Endothelial cell of umbilical vein (primary cell): ENCODE measurements at regions not wholly inside any gene's neighbourhood (a gene's known extent, or its start where the extent isn't known, plus 50 kb on each side); places are given as distances from the start of the nearest gene placed in this dataset.

Source experiments
- BruUV-seq: library from RNA; stranded (reverse); fragments of 400-500 nt; replicated peaks from 2 replicates; lab custom pipeline; 2021; lab: Mats Ljungman, UMichigan
- CTCF ChIA-PET: fragments of 300-600, 350-600 bp; sonication (Branson Sonifier 250); formaldehyde crosslinking; loops from one replicate; lab custom pipeline; 2021; ENCODE audit warnings: antibody characterized with exemption, inconsistent platforms; lab: Charles Lee
- POLR2A ChIA-PET: fragments of 300-600, 350-600 bp; sonication (Branson Sonifier 250); formaldehyde crosslinking; loops from one replicate; lab custom pipeline; 2021; ENCODE audit warnings: antibody characterized with exemption, inconsistent platforms; lab: Charles Lee
- DNase-seq: peaks from one replicate; pipeline ENCODE4 v3.0.0-alpha.2; 2011; ENCODE audit warnings: low read depth, low spot score
- FAIRE-seq: peaks from 2 replicates; lab custom pipeline; 2011; peaks lifted over from hg19 to GRCh38; lab: Jason Lieb, UNC
- H2AFZ ChIP-seq: 2 replicates; pipeline ENCODE4 v1.6.0; 2012; ENCODE audit warnings: low read depth, low read length, control low read depth, inconsistent platforms
- H3K27ac ChIP-seq: 2 replicates; pipeline ENCODE4 v1.5.1; 2011; ENCODE audit warnings: low read depth, mild to moderate bottlenecking, control low read depth, low read length, moderate library complexity; ENCODE audit not compliant: insufficient read depth
- H3K27me3 ChIP-seq, 2 experiments: 2 replicates each; pipeline versions ENCODE4 v1.6.0 to v1.6.1; 2011; ENCODE audit warnings: low read length in 2 of 2, mixed read lengths in 1 of 2; ENCODE audit not compliant: control insufficient read depth in 2 of 2, insufficient read depth in 2 of 2
- H3K36me3 ChIP-seq, 2 experiments: 2 replicates in 1 of 2; 3 replicates in 1 of 2; pipeline ENCODE4 v1.5.1; 2011; ENCODE audit warnings: low read length in 2 of 2, mild to moderate bottlenecking in 1 of 2, moderate library complexity in 1 of 2; ENCODE audit not compliant: control insufficient read depth in 2 of 2, insufficient read depth in 2 of 2; ENCODE audit errors: extremely low read depth in 1 of 2
- H3K4me1 ChIP-seq: 3 replicates; pipeline ENCODE4 v1.5.1; 2011; ENCODE audit warnings: mild to moderate bottlenecking, low read length; ENCODE audit not compliant: control insufficient read depth, insufficient read depth; ENCODE audit errors: extremely low read depth
- H3K4me2 ChIP-seq: 2 replicates; pipeline ENCODE4 v1.6.1; 2011; ENCODE audit warnings: low read length, control low read depth, mixed read lengths; ENCODE audit not compliant: insufficient read depth
- H3K4me3 ChIP-seq, 3 experiments: fragments of 200-600 bp in 1 of 3; sonication (generic), shearing (Covaris generic) in 1 of 3; replicated peaks in 1 of 3; 2 replicates each; pipeline ENCODE4 v1.5.1; 2011 to 2016; ENCODE audit warnings: control low read depth in 3 of 3, low read length in 3 of 3, mild to moderate bottlenecking in 2 of 3, inconsistent platforms in 1 of 3, low read depth in 1 of 3, moderate library complexity in 1 of 3; ENCODE audit not compliant: insufficient read depth in 1 of 3
- H3K79me2 ChIP-seq: 2 replicates; pipeline ENCODE4 v1.6.0; 2012; ENCODE audit warnings: low read length, inconsistent platforms; ENCODE audit not compliant: control insufficient read depth, insufficient read depth
- H3K9ac ChIP-seq: replicated peaks from 2 replicates; pipeline ENCODE3; 2011; ENCODE audit warnings: low read length, control low read depth; ENCODE audit not compliant: insufficient read depth; ENCODE audit errors: extremely low read depth
- H3K9me1 ChIP-seq: replicated peaks from 3 replicates; pipeline ENCODE4 v1.6.0; 2011; ENCODE audit warnings: mild to moderate bottlenecking, low read length; ENCODE audit not compliant: control insufficient read depth, insufficient read depth; ENCODE audit errors: extremely low read depth
- H3K9me3 ChIP-seq: replicated peaks from 2 replicates; pipeline ENCODE4 v1.5.1; 2012; ENCODE audit warnings: low read length, inconsistent platforms; ENCODE audit not compliant: control insufficient read depth, insufficient read depth
- H4K20me1 ChIP-seq: replicated peaks from 2 replicates; pipeline ENCODE3; 2011; ENCODE audit warnings: mild to moderate bottlenecking, low read length; ENCODE audit not compliant: control insufficient read depth, insufficient read depth; ENCODE audit errors: extremely low read depth
- EZH2 ChIP-seq: IDR thresholded peaks from 2 replicates; pipeline ENCODE4 v1.6.1; 2012; ENCODE audit warnings: borderline replicate concordance, low read depth, mild to moderate bottlenecking, moderate library complexity, low read length, inconsistent platforms; ENCODE audit not compliant: severe bottlenecking
- FOS ChIP-seq: IDR thresholded peaks from 2 replicates; pipeline ENCODE4 v1.6.1; 2011; ENCODE audit warnings: mild to moderate bottlenecking, low read length, moderate library complexity, borderline replicate concordance; ENCODE audit not compliant: insufficient read depth
- GATA2 ChIP-seq: IDR thresholded peaks from 2 replicates; pipeline ENCODE4 v1.7.0; 2011; ENCODE audit warnings: low read depth, mild to moderate bottlenecking, moderate library complexity, mixed read lengths, low read length; ENCODE audit not compliant: insufficient read length, insufficient read depth
- JUN ChIP-seq: IDR thresholded peaks from 2 replicates; pipeline ENCODE4 v1.6.1; 2011; ENCODE audit warnings: borderline replicate concordance, low read depth; ENCODE audit not compliant: insufficient read length, insufficient read depth
- MAX ChIP-seq: IDR thresholded peaks from 2 replicates; pipeline ENCODE4 v1.6.1; 2011; ENCODE audit not compliant: insufficient read depth, insufficient read length
- MYC ChIP-seq: IDR thresholded peaks from one replicate; pipeline ENCODE4 v1.6.1; 2011; ENCODE audit warnings: mild to moderate bottlenecking, low read depth, low read length
- POLR2A ChIP-seq: IDR thresholded peaks from 2 replicates; pipeline ENCODE4 v1.6.1; 2012; ENCODE audit warnings: low read depth, mild to moderate bottlenecking, control low read depth, low read length
- POLR2AphosphoS5 ChIP-seq: IDR thresholded peaks from 2 replicates; pipeline ENCODE4 v1.6.1; 2012; ENCODE audit warnings: low read depth, mild to moderate bottlenecking, control low read depth, low read length, moderate library complexity; ENCODE audit not compliant: insufficient read depth
- dilution Hi-C: fragments of 300-500 bp; cut with MboI; formaldehyde crosslinking; loops from one replicate; pipeline ENCODE4 v1.15.0; 2019; ENCODE audit warnings: low sequenced_read_pairs; ENCODE audit not compliant: extremely low pct_ligation_motif_present
- intact Hi-C: fragments of 100-400 bp; cut with micrococcal nuclease; formaldehyde crosslinking; loops from one replicate; pipeline ENCODE4 v1.10.0; 2022
- TF ChIP-seq, protein P1 (sequence below), 2 donors: IDR thresholded peaks; 1 replicate in 1 of 2; 2 replicates in 1 of 2; pipeline ENCODE4 v1.5.1; 2011; ENCODE audit warnings: low read length in 2 of 2, mild to moderate bottlenecking in 2 of 2, moderate library complexity in 2 of 2, control low read depth in 1 of 2, inconsistent platforms in 1 of 2, low read depth in 1 of 2; ENCODE audit not compliant: insufficient read depth in 1 of 2; ENCODE audit errors: extremely low read depth in 1 of 2

DNA sequence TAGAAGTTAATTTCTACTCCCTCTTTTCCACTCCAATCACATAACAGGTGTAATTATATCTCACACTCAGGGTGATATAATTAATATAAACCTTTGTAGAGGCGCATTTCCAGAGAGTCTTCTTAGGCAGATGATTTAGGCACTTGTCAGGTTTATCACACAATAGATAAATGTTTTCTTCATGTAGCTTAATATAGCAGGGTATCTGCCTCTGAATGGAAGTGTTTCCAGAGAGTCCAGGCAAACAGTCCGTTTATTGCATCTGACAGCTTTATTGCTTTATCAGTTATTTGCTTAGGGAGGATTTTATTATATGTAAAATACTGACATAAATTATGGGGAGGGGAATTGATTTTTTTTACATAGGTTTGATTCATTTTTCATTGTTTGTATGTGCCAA is 766.3 kb downstream of the SLC4A3 start:
- DNase-seq (no peak), FAIRE-seq (no peak)
- Histone ChIP-seq H4K20me1 (no peaks in the 10 kb centered on the region), H3K27ac (no peak overlapping the region), H3K9me3 (no peaks in the 10 kb centered on the region), H3K9me1 (no peaks in the 10 kb centered on the region), H3K9ac (no peak overlapping the region), H3K36me3 (no peaks in the 10 kb centered on the region), H3K4me1 (no peaks in the 10 kb centered on the region), H3K27me3 (no peaks in the 10 kb centered on the region), H3K4me3 (no peak overlapping the region), H3K79me2 (no peaks in the 10 kb centered on the region), H3K4me2 (no peak overlapping the region), H2AFZ (no peak overlapping the region)
- dilution Hi-C loops = no loop called here
- BruUV-seq = no TSS peak
- intact Hi-C loops = no loop called here
- ChIA-PET POLR2A (no interaction called here), CTCF (no interaction called here)
- TF ChIP-seq JUN = no peak
- no peak for TF ChIP-seq POLR2A
- no peak for TF ChIP-seq MAX
- no peak for TF ChIP-seq MYC
- TF ChIP-seq FOS = no peak
- TF ChIP-seq, protein P1, sequence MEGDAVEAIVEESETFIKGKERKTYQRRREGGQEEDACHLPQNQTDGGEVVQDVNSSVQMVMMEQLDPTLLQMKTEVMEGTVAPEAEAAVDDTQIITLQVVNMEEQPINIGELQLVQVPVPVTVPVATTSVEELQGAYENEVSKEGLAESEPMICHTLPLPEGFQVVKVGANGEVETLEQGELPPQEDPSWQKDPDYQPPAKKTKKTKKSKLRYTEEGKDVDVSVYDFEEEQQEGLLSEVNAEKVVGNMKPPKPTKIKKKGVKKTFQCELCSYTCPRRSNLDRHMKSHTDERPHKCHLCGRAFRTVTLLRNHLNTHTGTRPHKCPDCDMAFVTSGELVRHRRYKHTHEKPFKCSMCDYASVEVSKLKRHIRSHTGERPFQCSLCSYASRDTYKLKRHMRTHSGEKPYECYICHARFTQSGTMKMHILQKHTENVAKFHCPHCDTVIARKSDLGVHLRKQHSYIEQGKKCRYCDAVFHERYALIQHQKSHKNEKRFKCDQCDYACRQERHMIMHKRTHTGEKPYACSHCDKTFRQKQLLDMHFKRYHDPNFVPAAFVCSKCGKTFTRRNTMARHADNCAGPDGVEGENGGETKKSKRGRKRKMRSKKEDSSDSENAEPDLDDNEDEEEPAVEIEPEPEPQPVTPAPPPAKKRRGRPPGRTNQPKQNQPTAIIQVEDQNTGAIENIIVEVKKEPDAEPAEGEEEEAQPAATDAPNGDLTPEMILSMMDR (IDR thresholded peaks at IDR 0.05; ENCODE audit: extremely low read depth in 1 of 2, insufficient read depth in 1 of 2, low read depth in 1 of 2, low read length in 2 of 2) = no peak
- no peak for TF ChIP-seq EZH2
- TF ChIP-seq GATA2 = no peak
- no peak for TF ChIP-seq POLR2AphosphoS5
